ENCODE measurements at regions not wholly inside any gene's neighbourhood (a gene's known extent, or its start where the extent isn't known, plus 50 kb on each side); places are given as distances from the start of the nearest gene placed in this dataset.

- no peak for TF ChIP-seq ATF2 (IDR thresholded peaks at IDR 0.05; ENCODE audit: low read length)
- no peak for TF ChIP-seq TBP (IDR thresholded peaks at IDR 0.05; ENCODE audit: low read depth, low read length)
These were observed 68.2 kb upstream of the CDH10 start (continued) for GRCh38 chr5:24712947-24713346.

Data from H1 (cell line).